Adrenal gland (tissue), 9 donors: ENCODE measurements at regions not wholly inside any gene's neighbourhood (a gene's known extent, or its start where the extent isn't known, plus 50 kb on each side); places are given as distances from the start of the nearest gene placed in this dataset.
"Not testable (repeated sequence)": the region's sequence is repeated elsewhere in the genome, so short reads cannot be mapped to it uniquely, and the experiment has no call there.

Experiments
- DNase-seq, 7 donors: peaks; one replicate each; pipeline ENCODE4 v3.0.0-alpha.2; 2019 to 2020
- H3K27ac ChIP-seq, 5 donors: fragments of 200-600 bp; sonication (generic) in 4 of 5; 1 replicate in 3 of 5; 2 replicates in 2 of 5; pipeline versions ENCODE4 v1.5.1 to v1.8.0; 2016 to 2020; ENCODE audit warnings: mild to moderate bottlenecking in 1 of 5
- H3K27me3 ChIP-seq: fragments of 200-600 bp; 2 replicates; pipeline ENCODE4 v1.8.0; 2021
- H3K36me3 ChIP-seq, 2 donors: fragments of 200-600 bp; replicated peaks in 1 of 2; 1 replicate in 1 of 2; 2 replicates in 1 of 2; pipeline versions ENCODE4 v1.5.1 to v1.8.0; 2018 to 2022
- H3K4me1 ChIP-seq, 2 donors: fragments of 200-600 bp; replicated peaks in 1 of 2; 1 replicate in 1 of 2; 2 replicates in 1 of 2; pipeline versions ENCODE4 v1.5.1 to v1.8.0; 2018 to 2021
- H3K4me3 ChIP-seq, 4 donors: fragments of 200-600 bp; sonication (generic) in 3 of 4; one replicate each; pipeline ENCODE4 v1.5.1; 2016 to 2018
- H3K9me3 ChIP-seq, 3 donors: fragments of 200-600 bp; sonication (generic) in 1 of 3; replicated peaks in 1 of 3; 1 replicate in 2 of 3; 2 replicates in 1 of 3; pipeline versions ENCODE4 v1.5.1 to v1.8.0; 2016 to 2021
- CTCF ChIP-seq, 6 experiments: fragments of 450-650 bp in 4 of 6; fragments of 200-600 bp in 2 of 6; sonication (generic) in 1 of 6; IDR thresholded peaks; 1 replicate in 5 of 6; 2 replicates in 1 of 6; pipeline versions ENCODE4 v1.5.1 to v1.8.0; 2016 to 2021; ENCODE audit warnings: antibody characterized with exemption in 6 of 6, mild to moderate bottlenecking in 2 of 6, moderate library complexity in 1 of 6
- POLR2A ChIP-seq, 2 donors: fragments of 450-650 bp; IDR thresholded peaks; one replicate each; pipeline ENCODE4 v1.6.1; 2017; ENCODE audit warnings: antibody characterized with exemption in 2 of 2, mild to moderate bottlenecking in 2 of 2, moderate library complexity in 1 of 2
- WGBS, 4 donors: extraction: QIAGEN DNeasy Blood & Tissue Kit in 2 of 4; methylation state at CpG; one replicate each; pipeline versions ENCODE4 v1.1.5 to v1.1.7; 2013 to 2017; 5-methylcytosine and 5-hydroxymethylcytosine counted together
- intact Hi-C, 2 donors: fragments of 100-400 bp; cut with DNase I; formaldehyde crosslinking; loops; one replicate each; pipeline versions ENCODE4 v1.14.1 to v1.15.0; 2022 to 2023
- donor health status: healthy with polysubstance abuse.
- donor health status: Bipolar disorder and iron deficiency.
- donor health status: DM: yes; HTN: yes; CAD: no.
- donor health status: DM: no; HTN: no; CAD: no.
- donor health status: DM: no; HTN: no; CAD: no.

- TF ChIP-seq POLR2A (IDR thresholded peaks at IDR 0.05), result no peak
- no peaks in the 10 kb centered on the region for H3K4me1 ChIP-seq
- DNase-seq, result no peak
- no peak overlapping the region for H3K4me3 ChIP-seq
- no peak overlapping the region for H3K27ac ChIP-seq
- no peaks in the 10 kb centered on the region for H3K27me3 ChIP-seq
- intact Hi-C loops, result no loop called here
- H3K36me3 ChIP-seq, result no peaks in the 10 kb centered on the region
- H3K9me3 ChIP-seq, result no peaks in the 10 kb centered on the region
Measured at GRCh38 chr2:41038408-41038807, 586.5 kb upstream of the SLC8A1 start.

GRCh38 chr2:41039750-41040149, 587.9 kb upstream of the SLC8A1 start:
- 93 to 94% (median 93%) methylated on average over 10 of the region's 10 CpGs for WGBS, 4 donors
- DNase-seq, H3K27me3 ChIP-seq, H3K9me3 ChIP-seq, H3K4me3 ChIP-seq, H3K27ac ChIP-seq, H3K36me3 ChIP-seq, intact Hi-C loops, H3K4me1 ChIP-seq: not testable (repeated sequence)

- no peak for DNase-seq
- TF ChIP-seq POLR2A (IDR thresholded peaks at IDR 0.05) (no peak), CTCF (IDR thresholded peaks at IDR 0.05) (no peak)
- WGBS, 4 donors, result 69 to 80% (median 78%) methylated on average over 6 of the region's 6 CpGs
- Histone ChIP-seq H3K27me3 (no peaks in the 10 kb centered on the region), H3K27ac (no peak overlapping the region), H3K4me3 (no peak overlapping the region), H3K36me3 (no peaks in the 10 kb centered on the region), H3K9me3 (no peaks in the 10 kb centered on the region), H3K4me1 (no peaks in the 10 kb centered on the region)
- intact Hi-C loops, result no loop called here
Measured at GRCh38 chr2:41040782-41041520, 589.1 kb upstream of the SLC8A1 start.

- Histone ChIP-seq H3K4me1 (no peaks in the 10 kb centered on the region), H3K9me3 (no peaks in the 10 kb centered on the region), H3K4me3 (no peak overlapping the region), H3K27me3 (no peaks in the 10 kb centered on the region), H3K27ac (no peak overlapping the region), H3K36me3 (no peaks in the 10 kb centered on the region)
- TF ChIP-seq POLR2A (IDR thresholded peaks at IDR 0.05) (no peak), CTCF (IDR thresholded peaks at IDR 0.05) (no peak)
- intact Hi-C loops, result no loop called here
- DNase-seq, result no peak
Measured at GRCh38 chr2:41042343-41042742, 590.5 kb upstream of the SLC8A1 start.

- DNase-seq, result no peak
- intact Hi-C loops, result no loop called here
- no peak overlapping the region for H3K27ac ChIP-seq
- no peak for TF ChIP-seq CTCF (IDR thresholded peaks at IDR 0.05)
- H3K36me3 ChIP-seq, result no peaks in the 10 kb centered on the region
- H3K27me3 ChIP-seq, result no peaks in the 10 kb centered on the region
- H3K4me1 ChIP-seq, result no peaks in the 10 kb centered on the region
- H3K4me3 ChIP-seq, result no peak overlapping the region
- no peaks in the 10 kb centered on the region for H3K9me3 ChIP-seq
Measured at GRCh38 chr2:41061356-41061755, 609.5 kb upstream of the SLC8A1 start.
